Pancreas (tissue), 10 donors: ENCODE measurements at regions not wholly inside any gene's neighbourhood (a gene's known extent, or its start where the extent isn't known, plus 50 kb on each side); places are given as distances from the start of the nearest gene placed in this dataset.

Experiments used
- ATAC-seq, 4 donors: fragments of 200-7000 bp; cut with Tn5 transposase; one replicate each; pipeline versions ENCODE4 v1.8.0 to v1.9.1; 2020; ENCODE audit warnings: mild to moderate bottlenecking in 4 of 4, moderate library complexity in 4 of 4
- DNase-seq, 6 donors: peaks; one replicate each; pipeline ENCODE4 v3.0.0-alpha.2; 2020
- FAIRE-seq: peaks from 2 replicates; lab custom pipeline; 2012; peaks lifted over from hg19 to GRCh38; lab: Jason Lieb, UNC
- H3K27ac ChIP-seq, 4 donors: fragments of 200-600 bp; sonication (generic); 1 replicate in 3 of 4; 2 replicates in 1 of 4; pipeline versions ENCODE4 v1.5.0 to v1.8.0; 2020
- H3K27me3 ChIP-seq, 4 donors: fragments of 200-600 bp; one replicate each; pipeline ENCODE4 v1.8.0; 2021
- H3K36me3 ChIP-seq, 3 donors: fragments of 200-600 bp; sonication (generic) in 1 of 3; one replicate each; pipeline versions ENCODE4 v1.5.0 to v1.8.0; 2020 to 2021
- H3K4me1 ChIP-seq, 3 donors: fragments of 200-600 bp; one replicate each; pipeline ENCODE4 v1.8.0; 2021
- H3K4me3 ChIP-seq, 4 donors: fragments of 200-600 bp; sonication (generic) in 2 of 4; one replicate each; pipeline versions ENCODE4 v1.5.0 to v1.8.0; 2020 to 2021
- H3K9me3 ChIP-seq, 4 donors: fragments of 200-600 bp; one replicate each; pipeline ENCODE4 v1.8.0; 2021
- CTCF ChIP-seq, 4 donors: fragments of 200-600 bp; sonication (generic) in 3 of 4; IDR thresholded peaks; one replicate each; pipeline versions ENCODE4 v1.5.0 to v1.8.0; 2021; ENCODE audit warnings: antibody characterized with exemption in 4 of 4
- WGBS, 2 donors: extraction: QIAGEN DNeasy Blood & Tissue Kit; methylation state at CpG; one replicate each; pipeline ENCODE4 v1.1.7; 2013; 5-methylcytosine and 5-hydroxymethylcytosine counted together
- intact Hi-C, 3 donors: fragments of 100-400 bp; cut with DNase I; formaldehyde crosslinking; loops; one replicate each; pipeline versions ENCODE4 v1.11.1 to v1.14.2; 2022
- donor health status: healthy with polysubstance abuse.
- donor health status: DM: no; HTN: no; CAD: no; lungs with moderate emphysema.
- donor health status: DM: no; HTN: no; CAD: no.
- donor health status: control.
- donor health status: control.
- donor health status: Bipolar disorder and iron deficiency.
- donor health status: DM: yes; HTN: yes; CAD: no.
- donor health status: DM: no; HTN: no; CAD: no.
- donor health status: DM: no; HTN: no; CAD: no.
- donor health status: DM: yes; HTN: yes; CAD: no.

GRCh38 chr3:193771653-193772421, 178.8 kb downstream of the OPA1 start:
- intact Hi-C loops, result no loop called here
- no peaks in the 10 kb centered on the region for H3K4me1 ChIP-seq
- H3K9me3 ChIP-seq, result no peaks in the 10 kb centered on the region
- 91 to 92% methylated on average over 18 of the region's 18 CpGs for WGBS, 2 donors
- H3K36me3 ChIP-seq, result no peaks in the 10 kb centered on the region
- TF ChIP-seq CTCF (IDR thresholded peaks at IDR 0.05), result no peak
- H3K4me3 ChIP-seq, result no peak overlapping the region
- FAIRE-seq (no peak), DNase-seq (no peak), ATAC-seq (no peak)
- no peaks in the 10 kb centered on the region for H3K27me3 ChIP-seq
- no peak overlapping the region for H3K27ac ChIP-seq

GRCh38 chr3:193772422-193772763, 179.4 kb downstream of the OPA1 start:
- Histone ChIP-seq H3K4me3 (no peak overlapping the region), H3K27me3 (no peaks in the 10 kb centered on the region), H3K4me1 (no peaks in the 10 kb centered on the region), H3K27ac (no peak overlapping the region), H3K9me3 (no peaks in the 10 kb centered on the region), H3K36me3 (no peaks in the 10 kb centered on the region)
- ATAC-seq (peak in 1 of 4 donors; percentile 22), DNase-seq (no peak), FAIRE-seq (no peak)
- WGBS, 2 donors, result 78 to 83% methylated on average over 9 of the region's 9 CpGs
- intact Hi-C loops, result no loop called here
- TF ChIP-seq CTCF (IDR thresholded peaks at IDR 0.05), result no peak

- FAIRE-seq (no peak), DNase-seq (no peak), ATAC-seq (no peak)
- Histone ChIP-seq H3K36me3 (no peaks in the 10 kb centered on the region), H3K4me3 (no peak overlapping the region), H3K27ac (no peak overlapping the region), H3K27me3 (no peaks in the 10 kb centered on the region), H3K4me1 (no peaks in the 10 kb centered on the region), H3K9me3 (no peaks in the 10 kb centered on the region)
- 68 to 78% methylated on average over 8 of the region's 8 CpGs for WGBS, 2 donors
- TF ChIP-seq CTCF (IDR thresholded peaks at IDR 0.05), result no peak
- intact Hi-C loops, result no loop called here
Observed at GRCh38 chr3:193773266-193774220, 180.5 kb downstream of the OPA1 start.

GRCh38 chr3:193774272-193774915, 181.4 kb downstream of the OPA1 start:
- no peak for TF ChIP-seq CTCF (IDR thresholded peaks at IDR 0.05)
- intact Hi-C loops, result no loop called here
- no peak for FAIRE-seq
- no peaks in the 10 kb centered on the region for H3K9me3 ChIP-seq
- no peak overlapping the region for H3K27ac ChIP-seq
- peak in 2 of 4 donors; percentile 51 to 59 for ATAC-seq
- WGBS, 2 donors, result 78 to 88% methylated on average over 7 of the region's 7 CpGs
- no peak overlapping the region for H3K4me3 ChIP-seq
- DNase-seq, result no peak
- no peaks in the 10 kb centered on the region for H3K36me3 ChIP-seq
- H3K27me3 ChIP-seq, result no peaks in the 10 kb centered on the region
- H3K4me1 ChIP-seq, result no peaks in the 10 kb centered on the region
